Activated CD8-positive, alpha-beta T cell treated with anti-CD3 and anti-CD28 coated beads, Interleukin-2, amount 10 ng/mL, durations not matched to agents 7 days and 5 days (primary cell): ENCODE measurements at regions not wholly inside any gene's neighbourhood (a gene's known extent, or its start where the extent isn't known, plus 50 kb on each side); places are given as distances from the start of the nearest gene placed in this dataset.

Source experiments
- ATAC-seq: fragments of 150-1000 bp; cut with Tn5 transposase; one replicate; pipeline ENCODE4 v1.10.0; 2021; ENCODE audit warnings: moderate library complexity
- CTCF ChIA-PET: fragments of 350-600 bp; sonication (Branson Sonifier 250); formaldehyde crosslinking; loops from one replicate; lab custom pipeline; 2021; ENCODE audit warnings: antibody characterized with exemption; lab: Charles Lee
- POLR2A ChIA-PET: fragments of 350-600 bp; sonication (Branson Sonifier 250); formaldehyde crosslinking; loops from one replicate; lab custom pipeline; 2021; ENCODE audit warnings: antibody characterized with exemption; lab: Charles Lee
- DNase-seq: peaks from one replicate; pipeline ENCODE4 v3.0.0-alpha.2; 2020
- H3K27ac Mint-ChIP-seq: one replicate; pipeline ENCODE4 v1.8.0; 2021; ENCODE audit warnings: mild to moderate bottlenecking, mixed read lengths
- H3K27me3 Mint-ChIP-seq: one replicate; pipeline ENCODE4 v1.8.0; 2021; ENCODE audit warnings: low read depth, mixed read lengths
- H3K36me3 Mint-ChIP-seq: one replicate; pipeline ENCODE4 v1.8.0; 2021; ENCODE audit warnings: low read depth, mixed read lengths
- H3K4me1 Mint-ChIP-seq: one replicate; pipeline ENCODE4 v1.8.0; 2021; ENCODE audit warnings: low read depth, mixed read lengths
- H3K4me3 Mint-ChIP-seq: one replicate; pipeline ENCODE4 v1.8.0; 2021; ENCODE audit warnings: mild to moderate bottlenecking, mixed read lengths
- H3K9me3 Mint-ChIP-seq: one replicate; pipeline ENCODE4 v1.8.0; 2022; ENCODE audit warnings: mixed read lengths; ENCODE audit not compliant: insufficient read depth

DNA sequence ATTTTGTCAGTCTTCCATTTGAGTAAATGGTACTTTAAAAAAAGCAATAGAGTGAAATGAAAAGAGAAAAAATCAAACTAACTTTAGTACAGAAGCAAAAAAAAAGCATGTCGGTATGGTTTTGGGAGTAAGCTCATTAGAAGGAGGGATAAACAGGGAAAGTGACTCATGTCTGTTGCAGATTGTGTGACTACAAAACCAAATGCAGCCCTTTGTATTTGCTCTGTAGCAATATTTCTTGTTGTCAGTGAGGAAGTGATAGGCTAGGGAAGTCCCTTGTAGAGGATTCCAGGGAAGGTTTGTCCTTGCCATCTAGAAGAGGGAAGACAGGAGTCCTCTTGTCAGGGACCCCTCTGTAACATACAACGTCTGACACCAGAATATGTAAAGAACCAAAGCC, 150.5 kb upstream of the POU1F1 start:
- ATAC-seq (no peak), DNase-seq (no peak)
- no peaks in the 10 kb centered on the region for H3K36me3 Mint-ChIP-seq
- H3K4me3 Mint-ChIP-seq = no peak overlapping the region
- ChIA-PET POLR2A (no interaction called here), CTCF (no interaction called here)
- H3K27me3 Mint-ChIP-seq = no peaks in the 10 kb centered on the region
- H3K27ac Mint-ChIP-seq = no peak overlapping the region
- H3K9me3 Mint-ChIP-seq = no peaks in the 10 kb centered on the region
- H3K4me1 Mint-ChIP-seq = no peaks in the 10 kb centered on the region

DNA sequence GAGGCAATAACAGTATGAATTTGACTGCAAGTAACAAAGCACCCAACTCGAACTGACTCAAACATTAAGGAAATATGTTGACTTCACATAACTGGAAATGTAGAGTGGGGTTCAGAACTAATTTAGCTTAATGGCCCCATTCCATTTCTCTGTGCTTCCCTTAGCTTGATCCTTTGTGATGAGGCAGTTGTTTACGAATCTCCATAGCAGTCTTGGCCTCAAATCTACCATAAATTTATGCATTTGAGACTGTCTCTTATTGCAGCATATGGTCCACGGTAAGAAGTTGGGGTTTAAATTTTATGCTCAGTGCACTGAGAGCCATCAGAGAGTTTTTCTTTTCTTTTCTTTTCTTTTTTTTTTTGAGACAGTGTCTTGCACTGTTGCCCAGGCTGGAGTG, 148.7 kb upstream of the POU1F1 start:
- DNase-seq (no peak), ATAC-seq (no peak)
- Mint-ChIP-seq H3K4me3 (no peak overlapping the region), H3K4me1 (no peaks in the 10 kb centered on the region), H3K9me3 (no peaks in the 10 kb centered on the region), H3K27ac (no peak overlapping the region), H3K36me3 (no peaks in the 10 kb centered on the region), H3K27me3 (no peaks in the 10 kb centered on the region)
- CTCF ChIA-PET = no interaction called here
- POLR2A ChIA-PET = no interaction called here

- DNase-seq = no peak
- H3K27me3 Mint-ChIP-seq = no peaks in the 10 kb centered on the region
- H3K27ac Mint-ChIP-seq = no peak overlapping the region
- ATAC-seq = no peak
- H3K9me3 Mint-ChIP-seq = no peaks in the 10 kb centered on the region
- CTCF ChIA-PET = no interaction called here
- no peaks in the 10 kb centered on the region for H3K4me1 Mint-ChIP-seq
- no peak overlapping the region for H3K4me3 Mint-ChIP-seq
- no peaks in the 10 kb centered on the region for H3K36me3 Mint-ChIP-seq
- POLR2A ChIA-PET = no interaction called here
These were observed 147.0 kb upstream of the POU1F1 start for GRCh38 chr3:87423336-87423735.

DNA sequence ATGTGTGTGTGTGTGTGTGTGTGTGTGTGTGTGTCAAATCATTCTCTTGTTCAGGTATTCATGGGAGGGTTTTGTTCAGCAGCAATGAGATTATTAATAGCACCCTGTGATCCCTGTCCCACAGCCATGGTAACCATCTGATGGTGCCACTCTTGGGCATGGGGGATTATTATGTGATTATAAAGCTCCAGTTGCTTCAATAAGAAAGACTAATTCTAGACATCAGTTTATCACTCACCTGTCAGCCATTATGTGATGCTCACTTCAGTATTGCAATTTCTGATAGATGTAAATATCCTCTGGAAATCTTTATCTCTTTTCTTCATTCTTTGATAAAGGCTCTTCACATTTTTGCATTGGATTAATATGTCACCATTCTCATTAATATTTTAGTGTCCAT, 145.9 kb upstream of the POU1F1 start:
- no peak for DNase-seq
- no peaks in the 10 kb centered on the region for H3K9me3 Mint-ChIP-seq
- no peak overlapping the region for H3K27ac Mint-ChIP-seq
- H3K27me3 Mint-ChIP-seq = no peaks in the 10 kb centered on the region
- no peak for ATAC-seq
- ChIA-PET POLR2A (no interaction called here), CTCF (no interaction called here)
- no peaks in the 10 kb centered on the region for H3K4me1 Mint-ChIP-seq
- no peaks in the 10 kb centered on the region for H3K36me3 Mint-ChIP-seq
- H3K4me3 Mint-ChIP-seq = no peak overlapping the region

- Mint-ChIP-seq H3K9me3 (no peaks in the 10 kb centered on the region), H3K4me1 (no peaks in the 10 kb centered on the region), H3K27me3 (no peaks in the 10 kb centered on the region), H3K27ac (no peak overlapping the region), H3K36me3 (no peaks in the 10 kb centered on the region), H3K4me3 (no peak overlapping the region)
- POLR2A ChIA-PET = no interaction called here
- DNase-seq (no peak), ATAC-seq (no peak)
- CTCF ChIA-PET = no interaction called here
These were observed 143.8 kb upstream of the POU1F1 start for GRCh38 chr3:87420171-87420570.

GRCh38 chr3:87414271-87414670, 137.9 kb upstream of the POU1F1 start:
- Mint-ChIP-seq H3K4me1 (no peaks in the 10 kb centered on the region), H3K27me3 (no peaks in the 10 kb centered on the region), H3K36me3 (no peaks in the 10 kb centered on the region), H3K9me3 (no peaks in the 10 kb centered on the region), H3K4me3 (no peak overlapping the region), H3K27ac (no peak overlapping the region)
- DNase-seq = no peak
- no peak for ATAC-seq
- CTCF ChIA-PET = no interaction called here
- POLR2A ChIA-PET = no interaction called here

GRCh38 chr3:87413814-87414213, 137.4 kb upstream of the POU1F1 start:
- Mint-ChIP-seq H3K27me3 (no peaks in the 10 kb centered on the region), H3K4me3 (no peak overlapping the region), H3K4me1 (no peaks in the 10 kb centered on the region), H3K27ac (no peak overlapping the region), H3K36me3 (no peaks in the 10 kb centered on the region), H3K9me3 (no peaks in the 10 kb centered on the region)
- no peak for DNase-seq
- ChIA-PET CTCF (no interaction called here), POLR2A (no interaction called here)
- no peak for ATAC-seq

- POLR2A ChIA-PET = no interaction called here
- CTCF ChIA-PET = no interaction called here
- DNase-seq (no peak), ATAC-seq (no peak)
- Mint-ChIP-seq H3K4me3 (no peak overlapping the region), H3K9me3 (no peaks in the 10 kb centered on the region), H3K36me3 (no peaks in the 10 kb centered on the region), H3K4me1 (no peaks in the 10 kb centered on the region), H3K27me3 (no peaks in the 10 kb centered on the region), H3K27ac (no peak overlapping the region)
These were observed 133.7 kb upstream of the POU1F1 start for GRCh38 chr3:87410110-87410509.

GRCh38 chr3:87398168-87398801, 121.9 kb upstream of the POU1F1 start:
- DNase-seq (no peak), ATAC-seq (no peak)
- H3K4me3 Mint-ChIP-seq = no peak overlapping the region
- no peaks in the 10 kb centered on the region for H3K4me1 Mint-ChIP-seq
- POLR2A ChIA-PET = no interaction called here
- H3K27ac Mint-ChIP-seq = no peak overlapping the region
- H3K9me3 Mint-ChIP-seq = no peaks in the 10 kb centered on the region
- no peaks in the 10 kb centered on the region for H3K27me3 Mint-ChIP-seq
- CTCF ChIA-PET = interaction anchor here (1.2 kb wide), 1 partner anchor 47 kb away, joined by 3 read pairs; no protein-coding TSS in a partner anchor
- H3K36me3 Mint-ChIP-seq = no peaks in the 10 kb centered on the region

DNA sequence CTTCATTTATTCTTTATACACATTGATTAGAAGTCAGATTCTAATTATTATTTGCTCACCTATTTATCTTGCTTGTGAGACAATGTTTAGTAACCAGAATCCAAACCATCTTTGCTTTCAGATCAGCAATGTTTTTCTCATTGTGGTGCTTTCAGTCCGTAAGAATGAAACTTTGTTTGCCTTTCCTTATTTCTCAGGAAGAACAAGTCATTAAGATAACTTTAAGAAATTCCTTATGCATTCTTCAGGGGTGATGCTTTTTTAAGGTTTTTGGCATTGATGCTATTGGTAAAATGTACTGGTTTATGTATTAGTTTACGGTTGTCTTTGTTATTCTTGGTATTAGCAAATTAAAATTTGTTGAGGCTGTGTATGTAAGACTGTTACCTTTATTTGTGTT, 120.8 kb upstream of the POU1F1 start:
- no peak for ATAC-seq
- POLR2A ChIA-PET = no interaction called here

DNA sequence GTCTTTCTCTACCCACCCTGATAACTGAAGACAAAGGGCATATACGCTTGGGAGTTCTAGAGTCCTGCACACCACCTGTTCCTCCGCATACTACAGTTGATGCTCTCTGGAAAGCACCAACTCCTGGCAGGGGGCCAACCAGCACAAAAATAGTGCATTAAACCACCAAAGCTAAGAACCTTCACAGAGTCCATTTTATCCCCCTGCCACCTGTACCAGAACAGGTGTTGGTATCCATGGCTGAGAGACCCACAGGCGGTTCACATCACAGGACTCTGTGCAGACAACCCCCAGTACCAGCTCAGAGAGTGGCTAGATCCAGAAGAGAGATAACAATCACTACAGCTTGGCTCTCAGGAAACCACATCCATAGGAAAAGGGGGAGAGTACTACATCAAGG, 114.4 kb upstream of the POU1F1 start:
- Mint-ChIP-seq H3K36me3 (no peaks in the 10 kb centered on the region), H3K27ac (no peak overlapping the region), H3K27me3 (no peaks in the 10 kb centered on the region), H3K4me1 (no peaks in the 10 kb centered on the region), H3K9me3 (no peaks in the 10 kb centered on the region), H3K4me3 (no peak overlapping the region)
- ATAC-seq = no peak
- ChIA-PET POLR2A (no interaction called here), CTCF (no interaction called here)
- no peak for DNase-seq

More for the DNA sequence above, 120.8 kb upstream of the POU1F1 start:
- Mint-ChIP-seq H3K4me3 (no peak overlapping the region), H3K4me1 (no peaks in the 10 kb centered on the region), H3K27me3 (no peaks in the 10 kb centered on the region), H3K27ac (no peak overlapping the region), H3K9me3 (no peaks in the 10 kb centered on the region), H3K36me3 (no peaks in the 10 kb centered on the region)
- no peak for DNase-seq
- CTCF ChIA-PET = no interaction called here

DNA sequence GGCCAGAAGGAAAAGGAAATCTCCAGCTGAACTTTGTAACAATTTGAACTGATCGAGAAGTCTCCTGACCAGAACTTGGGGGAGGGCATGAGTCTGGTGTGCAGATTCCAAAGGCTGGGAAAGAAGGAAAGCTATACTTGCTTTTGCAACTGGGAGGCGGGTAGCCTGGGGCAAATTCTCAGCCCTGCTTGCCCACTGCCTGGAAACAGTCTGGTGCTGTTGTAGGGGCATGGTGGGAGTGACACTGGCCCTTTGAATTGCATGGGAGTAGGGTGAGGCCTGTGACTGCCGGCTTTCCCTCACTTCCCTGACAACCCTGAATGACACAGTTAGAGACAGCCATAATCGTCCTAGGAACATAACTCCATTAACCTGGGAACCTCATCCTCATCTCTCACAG, 114.0 kb upstream of the POU1F1 start:
- no peaks in the 10 kb centered on the region for H3K27me3 Mint-ChIP-seq
- POLR2A ChIA-PET = no interaction called here
- no peaks in the 10 kb centered on the region for H3K36me3 Mint-ChIP-seq
- CTCF ChIA-PET = no interaction called here
- DNase-seq (no peak), ATAC-seq (no peak)
- no peaks in the 10 kb centered on the region for H3K9me3 Mint-ChIP-seq
- H3K27ac Mint-ChIP-seq = no peak overlapping the region
- no peak overlapping the region for H3K4me3 Mint-ChIP-seq
- no peaks in the 10 kb centered on the region for H3K4me1 Mint-ChIP-seq

DNA sequence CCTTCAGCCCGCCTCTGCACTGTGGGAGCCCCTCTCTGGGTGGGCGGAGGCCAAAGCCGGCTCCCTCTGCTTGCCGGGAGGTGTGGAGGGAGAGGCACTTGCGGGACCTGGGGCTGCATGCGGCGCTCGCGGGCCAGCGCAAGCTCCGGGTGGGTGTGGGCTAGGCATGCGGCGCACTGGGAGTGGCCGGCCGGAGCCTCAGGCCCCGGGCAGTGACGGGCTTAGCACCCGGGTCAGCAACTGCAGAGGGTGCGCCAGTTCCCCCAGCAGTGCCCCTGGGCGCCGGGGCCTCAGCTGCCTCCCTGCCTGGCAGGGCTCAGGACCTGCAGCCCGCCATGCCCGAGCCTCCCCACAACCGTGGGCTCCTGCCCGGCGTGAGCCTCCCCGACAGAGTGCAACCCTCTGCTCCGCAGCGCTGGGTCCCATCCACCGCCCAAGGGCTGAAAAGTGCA, 98.9 kb upstream of the POU1F1 start:
- Mint-ChIP-seq H3K36me3 (no peaks in the 10 kb centered on the region), H3K9me3 (no peaks in the 10 kb centered on the region), H3K4me1 (no peaks in the 10 kb centered on the region), H3K27me3 (peaks cover 4% of the 10 kb centered on the region), H3K27ac (no peak overlapping the region), H3K4me3 (no peak overlapping the region)
- ChIA-PET CTCF (no interaction called here), POLR2A (no interaction called here)
- ATAC-seq = no peak
- no peak for DNase-seq
